ENCODE measurements at regions not wholly inside any gene's neighbourhood (a gene's known extent, or its start where the extent isn't known, plus 50 kb on each side); places are given as distances from the start of the nearest gene placed in this dataset.

DNA sequence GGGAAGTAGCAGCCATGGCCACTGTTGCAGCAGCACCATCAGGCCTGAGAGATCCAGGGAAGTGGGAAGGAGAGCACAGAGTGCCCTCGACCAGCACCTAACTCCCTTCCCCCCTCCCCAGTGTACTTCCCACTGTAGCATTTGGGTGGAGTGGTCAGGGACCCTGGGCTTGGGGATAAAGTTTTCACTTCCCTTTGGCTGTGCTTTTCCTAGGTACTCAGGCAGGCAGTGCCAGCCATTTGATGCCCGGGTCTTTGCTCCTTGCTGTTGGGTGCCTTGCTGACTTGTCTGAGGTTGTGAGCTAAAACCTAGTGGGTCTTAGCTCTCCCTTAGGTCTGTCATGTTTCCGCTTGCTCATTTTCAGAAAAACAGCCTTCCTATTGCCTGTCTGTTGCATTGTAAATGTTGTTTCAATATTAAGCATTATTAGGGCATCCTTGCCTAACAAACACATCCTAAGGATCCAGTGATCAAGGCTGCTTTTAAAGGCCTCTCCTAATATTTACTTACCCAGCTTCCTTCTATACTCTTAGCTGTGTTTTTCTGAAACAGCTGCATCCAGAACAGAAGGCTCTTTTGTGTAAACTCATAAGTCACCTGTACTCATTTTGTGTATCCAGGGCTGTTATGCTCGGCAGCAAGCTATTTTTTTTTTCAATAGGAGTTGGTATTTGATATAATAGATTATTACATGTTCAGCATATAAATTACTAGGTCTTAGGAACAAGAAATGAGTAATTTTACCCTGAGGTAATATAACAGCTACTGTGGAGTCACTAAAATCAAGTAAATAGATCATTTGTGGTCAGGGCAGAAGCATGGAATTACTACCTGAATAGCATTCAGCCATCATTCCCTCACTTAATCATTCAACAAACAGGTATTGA is 418.6 kb upstream of the PROX1 start:
- no peak overlapping the region for H3K27ac ChIP-seq
- peaks cover 0 to 24% (median 12%) of the 10 kb centered on the region in 8 donors for H3K9me3 ChIP-seq
- DNase-seq = no peak
- H3K27me3 ChIP-seq (replicated peaks in 1 of 7) = peaks cover 0 to 6% (median 0%) of the 10 kb centered on the region in 7 donors
- TF ChIP-seq POLR2A (IDR thresholded peaks at IDR 0.05) = no peak
- TF ChIP-seq, protein P1, sequence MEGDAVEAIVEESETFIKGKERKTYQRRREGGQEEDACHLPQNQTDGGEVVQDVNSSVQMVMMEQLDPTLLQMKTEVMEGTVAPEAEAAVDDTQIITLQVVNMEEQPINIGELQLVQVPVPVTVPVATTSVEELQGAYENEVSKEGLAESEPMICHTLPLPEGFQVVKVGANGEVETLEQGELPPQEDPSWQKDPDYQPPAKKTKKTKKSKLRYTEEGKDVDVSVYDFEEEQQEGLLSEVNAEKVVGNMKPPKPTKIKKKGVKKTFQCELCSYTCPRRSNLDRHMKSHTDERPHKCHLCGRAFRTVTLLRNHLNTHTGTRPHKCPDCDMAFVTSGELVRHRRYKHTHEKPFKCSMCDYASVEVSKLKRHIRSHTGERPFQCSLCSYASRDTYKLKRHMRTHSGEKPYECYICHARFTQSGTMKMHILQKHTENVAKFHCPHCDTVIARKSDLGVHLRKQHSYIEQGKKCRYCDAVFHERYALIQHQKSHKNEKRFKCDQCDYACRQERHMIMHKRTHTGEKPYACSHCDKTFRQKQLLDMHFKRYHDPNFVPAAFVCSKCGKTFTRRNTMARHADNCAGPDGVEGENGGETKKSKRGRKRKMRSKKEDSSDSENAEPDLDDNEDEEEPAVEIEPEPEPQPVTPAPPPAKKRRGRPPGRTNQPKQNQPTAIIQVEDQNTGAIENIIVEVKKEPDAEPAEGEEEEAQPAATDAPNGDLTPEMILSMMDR (IDR thresholded peaks at IDR 0.05 in 8 of 11, conservative IDR thresholded peaks at IDR 0.05 in 3 of 11) = no peak
- TF ChIP-seq POLR2AphosphoS5 (IDR thresholded peaks at IDR 0.05) = no peak
- 73 to 82% (median 75%) methylated on average over 4 of the region's 4 CpGs for WGBS, 5 donors
- no peaks in the 10 kb centered on the region for H3K36me3 ChIP-seq
- intact Hi-C loops (cut with DNase I; ENCODE audit: low total_unique reads) = no loop called here
- no peak overlapping the region for H3K4me3 ChIP-seq
- no peaks in the 10 kb centered on the region for H3K4me1 ChIP-seq

DNA sequence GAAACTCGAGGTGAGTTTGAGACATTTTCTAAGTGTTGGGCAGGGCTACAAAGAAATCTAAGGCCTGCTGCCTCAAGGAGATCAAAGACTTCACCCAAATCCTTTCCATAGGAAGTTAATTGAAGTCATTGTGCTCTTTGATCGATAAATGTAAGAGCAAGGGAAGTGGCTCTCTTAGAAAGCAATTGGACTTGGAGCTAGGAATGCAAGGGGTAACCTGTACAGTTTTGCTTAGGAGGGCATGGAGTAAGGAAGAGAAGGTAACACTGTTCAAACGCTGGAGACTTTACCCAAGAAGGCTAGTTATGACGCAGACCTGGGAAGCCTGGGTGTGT is 418.0 kb upstream of the PROX1 start:
- Histone ChIP-seq H3K27ac (no peak overlapping the region), H3K36me3 (no peaks in the 10 kb centered on the region), H3K27me3 (replicated peaks in 1 of 7) (peaks cover 0 to 6% (median 0%) of the 10 kb centered on the region in 7 donors), H3K4me1 (no peaks in the 10 kb centered on the region), H3K9me3 (peaks cover 0 to 19% (median 8%) of the 10 kb centered on the region in 8 donors), H3K4me3 (no peak overlapping the region)
- TF ChIP-seq, protein P1 (IDR thresholded peaks at IDR 0.05 in 8 of 11, conservative IDR thresholded peaks at IDR 0.05 in 3 of 11) = no peak
- no peak for TF ChIP-seq POLR2AphosphoS5 (IDR thresholded peaks at IDR 0.05)
- no peak for TF ChIP-seq POLR2A (IDR thresholded peaks at IDR 0.05)
- 76 to 89% (median 79%) methylated on average over 4 of the region's 4 CpGs for WGBS, 5 donors
- intact Hi-C loops (cut with DNase I; ENCODE audit: low total_unique reads) = no loop called here
- no peak for DNase-seq

GRCh38 chr1:213570487-213570886 is 417.3 kb upstream of the PROX1 start:
- intact Hi-C loops (cut with DNase I; ENCODE audit: low total_unique reads) = no loop called here

GRCh38 chr1:213571419-213571818 is 416.4 kb upstream of the PROX1 start:
- Histone ChIP-seq H3K4me1 (no peaks in the 10 kb centered on the region), H3K9me3 (peaks cover 0 to 7% (median 2%) of the 10 kb centered on the region in 8 donors), H3K36me3 (no peaks in the 10 kb centered on the region), H3K27me3 (replicated peaks in 1 of 7) (peaks cover 0 to 6% (median 0%) of the 10 kb centered on the region in 7 donors), H3K4me3 (no peak overlapping the region), H3K27ac (no peak overlapping the region)
- TF ChIP-seq, protein P1 (IDR thresholded peaks at IDR 0.05 in 8 of 11, conservative IDR thresholded peaks at IDR 0.05 in 3 of 11) = no peak
- 92 to 96% (median 92%) methylated on average over 3 of the region's 3 CpGs for WGBS, 5 donors
- DNase-seq = no peak
- intact Hi-C loops (cut with DNase I; ENCODE audit: low total_unique reads) = no loop called here

More at GRCh38 chr1:213570487-213570886, 417.3 kb upstream of the PROX1 start:
- TF ChIP-seq, protein P1 (IDR thresholded peaks at IDR 0.05 in 8 of 11, conservative IDR thresholded peaks at IDR 0.05 in 3 of 11) = no peak
- TF ChIP-seq POLR2A (IDR thresholded peaks at IDR 0.05) = no peak
- Histone ChIP-seq H3K27ac (no peak overlapping the region), H3K36me3 (no peaks in the 10 kb centered on the region), H3K4me1 (no peaks in the 10 kb centered on the region), H3K27me3 (replicated peaks in 1 of 7) (peaks cover 0 to 6% (median 0%) of the 10 kb centered on the region in 7 donors), H3K9me3 (peaks cover 0 to 13% (median 6%) of the 10 kb centered on the region in 8 donors), H3K4me3 (no peak overlapping the region)
- WGBS, 5 donors = 40 to 74% (median 49%) methylated on average over 2 of the region's 2 CpGs
- no peak for DNase-seq
